Keratinocyte (primary cell): ENCODE measurements at regions not wholly inside any gene's neighbourhood (a gene's known extent, or its start where the extent isn't known, plus 50 kb on each side); places are given as distances from the start of the nearest gene placed in this dataset.

ENCODE experiments used
- DNase-seq: peaks from one replicate; pipeline ENCODE4 v3.0.0-alpha.2; 2011; ENCODE audit warnings: low read depth, missing footprints, low spot score
- FAIRE-seq: peaks from 2 replicates; lab custom pipeline; 2011; peaks lifted over from hg19 to GRCh38; lab: Jason Lieb, UNC
- H2AFZ ChIP-seq: 2 replicates; pipeline ENCODE4 v1.6.0; 2012; ENCODE audit warnings: low read length, control low read depth, inconsistent platforms; ENCODE audit not compliant: control insufficient read depth
- H3K27ac ChIP-seq: 2 replicates; pipeline ENCODE4 v1.5.1; 2011; ENCODE audit warnings: low read length; ENCODE audit not compliant: control insufficient read depth, insufficient read depth
- H3K27me3 ChIP-seq: 3 replicates; pipeline ENCODE4 v1.6.0; 2011; ENCODE audit warnings: low read length; ENCODE audit not compliant: control insufficient read depth, insufficient read depth; ENCODE audit errors: extremely low read depth
- H3K36me3 ChIP-seq, 2 experiments: 2 replicates in 1 of 2; 3 replicates in 1 of 2; pipeline ENCODE4 v1.5.1; 2011; ENCODE audit warnings: low read length in 2 of 2, mild to moderate bottlenecking in 1 of 2; ENCODE audit not compliant: control insufficient read depth in 2 of 2, insufficient read depth in 2 of 2; ENCODE audit errors: extremely low read depth in 1 of 2
- H3K4me1 ChIP-seq: 3 replicates; pipeline ENCODE4 v1.5.1; 2011; ENCODE audit warnings: low read length; ENCODE audit not compliant: control insufficient read depth, insufficient read depth; ENCODE audit errors: extremely low read depth
- H3K4me2 ChIP-seq: 3 replicates; pipeline ENCODE4 v1.6.0; 2011; ENCODE audit warnings: low read depth, low read length; ENCODE audit not compliant: control insufficient read depth, insufficient read depth; ENCODE audit errors: extremely low read depth
- H3K4me3 ChIP-seq, 3 experiments: fragments of 200-600 bp in 1 of 3; sonication (generic) in 1 of 3; 2 replicates in 2 of 3; 3 replicates in 1 of 3; pipeline ENCODE4 v1.5.1; 2011 to 2016; ENCODE audit warnings: low read length in 3 of 3, mild to moderate bottlenecking in 3 of 3, control low read depth in 2 of 3, inconsistent platforms in 1 of 3, low read depth in 1 of 3, mixed read lengths in 1 of 3, mixed run types in 1 of 3, moderate library complexity in 1 of 3; ENCODE audit not compliant: control insufficient read depth in 2 of 3, insufficient read depth in 2 of 3; ENCODE audit errors: extremely low read depth in 1 of 3
- H3K79me2 ChIP-seq: 2 replicates; pipeline ENCODE4 v1.6.0; 2012; ENCODE audit warnings: low read length; ENCODE audit not compliant: control insufficient read depth, insufficient read depth
- H3K9ac ChIP-seq: 3 replicates; pipeline ENCODE4 v1.6.0; 2011; ENCODE audit warnings: low read length; ENCODE audit not compliant: control insufficient read depth, insufficient read depth; ENCODE audit errors: extremely low read depth
- H3K9me1 ChIP-seq: 3 replicates; pipeline ENCODE4 v1.6.0; 2011; ENCODE audit warnings: low read length; ENCODE audit not compliant: control insufficient read depth, insufficient read depth; ENCODE audit errors: extremely low read depth
- H3K9me3 ChIP-seq: 2 replicates; pipeline ENCODE4 v1.5.1; 2012; ENCODE audit warnings: low read depth, low read length; ENCODE audit not compliant: control insufficient read depth
- H4K20me1 ChIP-seq: 3 replicates; pipeline ENCODE4 v1.6.0; 2011; ENCODE audit warnings: low read length; ENCODE audit not compliant: control insufficient read depth, insufficient read depth; ENCODE audit errors: extremely low read depth
- EZH2 ChIP-seq: IDR thresholded peaks from one replicate; pipeline ENCODE4 v1.6.1; 2012; ENCODE audit warnings: inconsistent platforms, mild to moderate bottlenecking, low read length, moderate library complexity
- dilution Hi-C: fragments of 300-500 bp; cut with MboI; formaldehyde crosslinking; loops from one replicate; pipeline ENCODE4 v1.7.0; 2020; ENCODE audit warnings: low sequenced_read_pairs; ENCODE audit not compliant: extremely low pct_ligation_motif_present
- TF ChIP-seq, protein P1 (sequence below), 3 experiments: IDR thresholded peaks in 1 of 3; conservative IDR thresholded peaks in 1 of 3; optimal IDR thresholded peaks in 1 of 3; 2 replicates in 2 of 3; 3 replicates in 1 of 3; pipeline versions ENCODE3 to v1.5.1; 2011; ENCODE audit warnings: low read length in 3 of 3, mild to moderate bottlenecking in 3 of 3, moderate library complexity in 2 of 3, control low read depth in 1 of 3, inconsistent platforms in 1 of 3; ENCODE audit not compliant: insufficient read depth in 2 of 3; ENCODE audit errors: extremely low read depth in 1 of 3

GRCh38 chr4:145347684-145348083 is 134.0 kb upstream of the SMAD1 start:
- no peak for DNase-seq
- H3K4me1 ChIP-seq = no peaks in the 10 kb centered on the region

DNA sequence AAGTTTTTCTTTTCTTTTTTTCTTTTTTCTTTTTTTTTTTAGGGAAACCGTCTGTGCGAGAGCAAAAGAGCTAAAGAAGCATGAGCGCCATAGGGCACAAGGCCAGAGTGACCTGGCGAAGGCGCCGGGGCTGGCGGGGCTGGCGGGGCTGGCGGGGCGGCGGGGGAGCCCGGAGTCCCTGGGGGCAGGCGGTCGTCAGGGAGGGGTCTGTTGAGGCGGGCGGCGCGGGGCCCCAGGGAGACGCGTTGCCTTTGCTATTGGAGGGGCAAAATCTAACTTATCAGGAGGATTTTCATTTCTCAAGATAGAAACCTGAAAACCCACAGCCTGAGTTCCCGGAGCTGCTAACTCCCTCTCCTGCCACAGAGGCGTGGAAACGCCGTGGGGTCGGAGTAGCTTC is 135.6 kb upstream of the SMAD1 start:
- Histone ChIP-seq H3K36me3 (no peaks in the 10 kb centered on the region), H3K79me2 (no peaks in the 10 kb centered on the region), H4K20me1 (no peaks in the 10 kb centered on the region), H3K27ac (no peak overlapping the region), H3K9me3 (no peaks in the 10 kb centered on the region), H3K4me3 (no peak overlapping the region), H3K27me3 (no peaks in the 10 kb centered on the region), H3K9ac (no peak overlapping the region), H3K4me2 (no peak overlapping the region), H2AFZ (no peak overlapping the region), H3K4me1 (no peaks in the 10 kb centered on the region), H3K9me1 (no peaks in the 10 kb centered on the region)
- DNase-seq (no peak), FAIRE-seq (no peak)
- dilution Hi-C loops = no loop called here
- TF ChIP-seq, protein P1, sequence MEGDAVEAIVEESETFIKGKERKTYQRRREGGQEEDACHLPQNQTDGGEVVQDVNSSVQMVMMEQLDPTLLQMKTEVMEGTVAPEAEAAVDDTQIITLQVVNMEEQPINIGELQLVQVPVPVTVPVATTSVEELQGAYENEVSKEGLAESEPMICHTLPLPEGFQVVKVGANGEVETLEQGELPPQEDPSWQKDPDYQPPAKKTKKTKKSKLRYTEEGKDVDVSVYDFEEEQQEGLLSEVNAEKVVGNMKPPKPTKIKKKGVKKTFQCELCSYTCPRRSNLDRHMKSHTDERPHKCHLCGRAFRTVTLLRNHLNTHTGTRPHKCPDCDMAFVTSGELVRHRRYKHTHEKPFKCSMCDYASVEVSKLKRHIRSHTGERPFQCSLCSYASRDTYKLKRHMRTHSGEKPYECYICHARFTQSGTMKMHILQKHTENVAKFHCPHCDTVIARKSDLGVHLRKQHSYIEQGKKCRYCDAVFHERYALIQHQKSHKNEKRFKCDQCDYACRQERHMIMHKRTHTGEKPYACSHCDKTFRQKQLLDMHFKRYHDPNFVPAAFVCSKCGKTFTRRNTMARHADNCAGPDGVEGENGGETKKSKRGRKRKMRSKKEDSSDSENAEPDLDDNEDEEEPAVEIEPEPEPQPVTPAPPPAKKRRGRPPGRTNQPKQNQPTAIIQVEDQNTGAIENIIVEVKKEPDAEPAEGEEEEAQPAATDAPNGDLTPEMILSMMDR (optimal IDR thresholded peaks at IDR 0.05 in 1 of 3, IDR thresholded peaks at IDR 0.05 in 1 of 3, conservative IDR thresholded peaks at IDR 0.05 in 1 of 3; ENCODE audit: extremely low read depth in 1 of 3, insufficient read depth in 2 of 3, low read length in 3 of 3) = no peak
- TF ChIP-seq EZH2 = no peak

More at GRCh38 chr4:145347684-145348083, 134.0 kb upstream of the SMAD1 start:
- no peak overlapping the region for H3K27ac ChIP-seq
- no peak overlapping the region for H2AFZ ChIP-seq
- FAIRE-seq = no peak
- no peaks in the 10 kb centered on the region for H3K79me2 ChIP-seq
- no peaks in the 10 kb centered on the region for H3K9me1 ChIP-seq
- no peak overlapping the region for H3K4me2 ChIP-seq
- no peak overlapping the region for H3K9ac ChIP-seq
- no peaks in the 10 kb centered on the region for H3K36me3 ChIP-seq
- H3K9me3 ChIP-seq = no peaks in the 10 kb centered on the region
- no peaks in the 10 kb centered on the region for H4K20me1 ChIP-seq
- TF ChIP-seq, protein P1 (optimal IDR thresholded peaks at IDR 0.05 in 1 of 3, IDR thresholded peaks at IDR 0.05 in 1 of 3, conservative IDR thresholded peaks at IDR 0.05 in 1 of 3; ENCODE audit: extremely low read depth in 1 of 3, insufficient read depth in 2 of 3, low read length in 3 of 3) = no peak
- no peak for TF ChIP-seq EZH2
- no peaks in the 10 kb centered on the region for H3K27me3 ChIP-seq
- dilution Hi-C loops = no loop called here
- H3K4me3 ChIP-seq = no peak overlapping the region
